ENCODE measurements at regions not wholly inside any gene's neighbourhood (a gene's known extent, or its start where the extent isn't known, plus 50 kb on each side); places are given as distances from the start of the nearest gene placed in this dataset.
A peak's percentile ranks its signal among the peaks of the same experiment; 100 is the strongest.

DNA sequence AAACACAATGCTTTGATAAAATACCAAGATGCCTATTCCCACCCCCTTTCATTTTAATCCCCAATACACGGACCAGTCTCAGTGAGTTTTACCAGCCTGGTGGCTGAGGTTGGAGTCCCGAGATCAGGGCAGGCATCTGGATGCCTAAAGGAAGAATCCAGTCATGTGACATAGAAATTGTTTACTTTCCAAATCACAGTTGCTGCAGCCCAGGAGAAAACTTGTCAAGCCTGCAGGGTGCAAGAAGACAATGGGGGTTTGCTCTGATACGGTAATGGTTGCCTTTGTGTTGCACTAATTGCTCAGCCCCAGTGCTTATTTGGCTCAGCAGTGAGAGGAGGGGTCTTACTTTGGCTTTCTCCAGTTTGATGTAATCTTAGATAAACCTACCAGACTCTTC is 308.5 kb upstream of the POU3F2 start:
- no peak overlapping the region for H3K4me3 ChIP-seq (ENCODE audit: low read depth, low read length)
- H3K9me3 ChIP-seq: no peaks in the 10 kb centered on the region
- no peaks in the 10 kb centered on the region for H3K27me3 ChIP-seq
- DNase-seq: no peak
- peaks cover 5% of the 10 kb centered on the region; the same call in 1 of the 2 replicates for H3K4me1 ChIP-seq
- TF ChIP-seq CTCF (IDR thresholded peaks at IDR 0.05; ENCODE audit: low read depth, low read length): no peak
- no peaks in the 10 kb centered on the region for H3K36me3 ChIP-seq

DNA sequence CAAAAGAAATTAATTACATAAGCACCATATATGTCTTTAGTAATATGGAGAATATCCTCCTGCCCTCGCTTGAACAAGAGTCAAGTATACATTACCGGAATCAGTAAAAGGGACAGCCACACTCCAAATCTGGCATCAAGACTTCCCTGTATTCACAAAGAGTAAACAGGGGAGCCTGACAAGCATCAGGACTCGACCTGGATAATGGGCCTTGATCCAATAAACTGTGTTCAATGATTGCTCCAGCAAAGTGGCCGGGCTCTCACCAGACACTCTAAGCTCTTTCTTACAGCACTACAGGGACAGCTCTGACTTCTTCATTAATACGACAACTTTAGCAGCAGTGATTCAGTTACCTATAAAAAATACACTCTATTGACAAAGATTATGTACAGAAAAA is 307.9 kb upstream of the POU3F2 start:
- Histone ChIP-seq H3K27me3 (no peaks in the 10 kb centered on the region), H3K9me3 (no peaks in the 10 kb centered on the region), H3K4me1 (peaks cover 5% of the 10 kb centered on the region; the same call in 1 of the 2 replicates), H3K36me3 (no peaks in the 10 kb centered on the region), H3K4me3 (ENCODE audit: low read depth, low read length) (no peak overlapping the region)
- no peak for TF ChIP-seq CTCF (IDR thresholded peaks at IDR 0.05; ENCODE audit: low read depth, low read length)
- DNase-seq: no peak

GRCh38 chr6:98529364-98529763 is 305.0 kb upstream of the POU3F2 start:
- TF ChIP-seq CTCF (IDR thresholded peaks at IDR 0.05; ENCODE audit: low read depth, low read length): no peak
- Histone ChIP-seq H3K9me3 (no peaks in the 10 kb centered on the region), H3K4me3 (ENCODE audit: low read depth, low read length) (no peak overlapping the region), H3K4me1 (peaks cover 5% of the 10 kb centered on the region; the same call in 1 of the 2 replicates), H3K27me3 (no peaks in the 10 kb centered on the region), H3K36me3 (no peaks in the 10 kb centered on the region)
- DNase-seq: peak; percentile 79

DNA sequence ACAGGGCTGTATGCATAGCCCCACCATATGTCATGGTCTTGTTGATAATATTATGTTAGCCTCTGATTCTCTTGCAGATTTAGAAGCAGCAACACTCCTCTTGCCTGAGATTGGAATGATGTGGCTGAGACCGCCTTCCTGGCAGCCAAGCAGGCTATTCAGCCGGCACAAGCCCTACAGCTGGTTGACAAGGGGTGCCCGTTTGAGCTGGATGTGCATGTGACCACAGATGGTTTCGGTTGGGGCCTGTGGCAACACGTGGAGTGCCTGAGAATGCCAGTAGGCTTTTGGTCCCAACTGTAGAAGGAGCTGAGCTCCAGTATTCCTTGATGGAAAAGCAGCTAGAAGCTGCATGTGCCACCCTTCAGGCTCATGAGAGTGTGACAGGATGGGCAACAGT is 303.6 kb upstream of the POU3F2 start:
- H3K4me3 ChIP-seq (ENCODE audit: low read depth, low read length): no peak overlapping the region
- no peaks in the 10 kb centered on the region for H3K36me3 ChIP-seq
- peaks cover 5% of the 10 kb centered on the region; the same call in 1 of the 2 replicates for H3K4me1 ChIP-seq
- DNase-seq: no peak
- no peaks in the 10 kb centered on the region for H3K27me3 ChIP-seq
- H3K9me3 ChIP-seq: no peaks in the 10 kb centered on the region
- TF ChIP-seq CTCF (IDR thresholded peaks at IDR 0.05; ENCODE audit: low read depth, low read length): no peak

DNA sequence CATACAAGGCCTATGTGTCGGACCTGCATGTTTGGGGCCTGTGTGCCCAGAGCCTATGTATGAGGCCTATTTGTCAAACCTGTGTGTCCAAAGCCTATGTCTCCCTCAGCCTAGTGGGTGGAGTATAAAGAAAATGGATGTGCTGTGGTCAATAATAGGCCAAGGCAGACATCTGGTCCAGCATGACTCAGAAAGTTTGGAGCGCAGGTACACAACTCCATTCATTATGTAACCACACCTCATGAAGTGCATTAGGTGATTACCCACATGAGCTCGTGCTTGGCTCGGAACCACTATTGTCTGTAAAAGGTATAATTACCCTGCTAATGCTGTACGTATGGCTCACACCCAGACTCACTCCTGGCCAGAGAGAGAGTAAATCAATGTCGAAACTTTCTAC is 302.4 kb upstream of the POU3F2 start:
- Histone ChIP-seq H3K4me1 (no peaks in the 10 kb centered on the region; the same call in 1 of the 2 replicates), H3K9me3 (no peaks in the 10 kb centered on the region), H3K27me3 (no peaks in the 10 kb centered on the region), H3K36me3 (no peaks in the 10 kb centered on the region), H3K4me3 (ENCODE audit: low read depth, low read length) (no peak overlapping the region)
- TF ChIP-seq CTCF (IDR thresholded peaks at IDR 0.05; ENCODE audit: low read depth, low read length): no peak
- no peak for DNase-seq

GRCh38 chr6:98539741-98540140 is 294.6 kb upstream of the POU3F2 start:
- Histone ChIP-seq H3K4me3 (ENCODE audit: low read depth, low read length) (no peak overlapping the region), H3K27me3 (no peaks in the 10 kb centered on the region), H3K9me3 (no peaks in the 10 kb centered on the region), H3K4me1 (peaks cover 14% of the 10 kb centered on the region), H3K36me3 (no peaks in the 10 kb centered on the region)
- TF ChIP-seq CTCF (IDR thresholded peaks at IDR 0.05; ENCODE audit: low read depth, low read length): peak; percentile 40
- DNase-seq: peak; percentile 26
